H9 (cell line): ENCODE measurements at regions not wholly inside any gene's neighbourhood (a gene's known extent, or its start where the extent isn't known, plus 50 kb on each side); places are given as distances from the start of the nearest gene placed in this dataset.

Experiments used
- DNase-seq: peaks from one replicate; pipeline ENCODE4 v3.0.0-alpha.2; 2017
- H2AFZ ChIP-seq: one replicate; pipeline ENCODE4 v1.6.1; 2013; ENCODE audit warnings: mild to moderate bottlenecking, low read length, control low read depth, moderate library complexity
- H2AK5ac ChIP-seq: 2 replicates; pipeline ENCODE4 v1.6.1; 2013; ENCODE audit warnings: low read length, control low read depth, mixed read lengths; ENCODE audit not compliant: insufficient read length
- H2BK120ac ChIP-seq: one replicate; pipeline ENCODE4 v1.6.1; 2013; ENCODE audit warnings: low read depth, mild to moderate bottlenecking, low read length, control low read depth, inconsistent platforms; ENCODE audit not compliant: poor library complexity, severe bottlenecking
- H2BK12ac ChIP-seq: 2 replicates; pipeline ENCODE4 v1.6.1; 2013; ENCODE audit warnings: low read length, control low read depth, mixed read lengths, low read depth; ENCODE audit not compliant: insufficient read length
- H2BK15ac ChIP-seq: 2 replicates; pipeline ENCODE4 v1.6.1; 2013; ENCODE audit warnings: low read depth, low read length, control low read depth
- H2BK20ac ChIP-seq: one replicate; pipeline ENCODE4 v1.6.1; 2013; ENCODE audit warnings: low read depth, mild to moderate bottlenecking, low read length, control low read depth, inconsistent platforms; ENCODE audit not compliant: poor library complexity, severe bottlenecking
- H2BK5ac ChIP-seq: 2 replicates; pipeline ENCODE4 v1.6.1; 2013; ENCODE audit warnings: low read length, control low read depth, mixed read lengths; ENCODE audit not compliant: insufficient read length
- H3K14ac ChIP-seq: 2 replicates; pipeline ENCODE4 v1.6.1; 2013; ENCODE audit warnings: low read length, control low read depth; ENCODE audit not compliant: insufficient read depth
- H3K18ac ChIP-seq: 2 replicates; pipeline ENCODE4 v1.6.1; 2013; ENCODE audit warnings: low read depth, mild to moderate bottlenecking, mixed read lengths, low read length, control low read depth; ENCODE audit not compliant: insufficient read length
- H3K23ac ChIP-seq: 2 replicates; pipeline ENCODE4 v1.6.1; 2013; ENCODE audit warnings: low read length, control low read depth, mixed read lengths, low read depth; ENCODE audit not compliant: insufficient read length
- H3K23me2 ChIP-seq: 2 replicates; pipeline ENCODE4 v1.6.1; 2013; ENCODE audit warnings: low read depth, mild to moderate bottlenecking, mixed read lengths, low read length, control low read depth; ENCODE audit not compliant: insufficient read length, poor library complexity, severe bottlenecking
- H3K27ac ChIP-seq: 2 replicates; pipeline ENCODE4 v1.5.1; 2013; ENCODE audit warnings: low read length, control low read depth, mixed read lengths, low read depth; ENCODE audit not compliant: insufficient read length
- H3K27me3 ChIP-seq: 2 replicates; pipeline ENCODE4 v1.6.1; 2013; ENCODE audit warnings: low read length, control low read depth, inconsistent platforms; ENCODE audit not compliant: insufficient read depth
- H3K4ac ChIP-seq: 2 replicates; pipeline ENCODE4 v1.6.1; 2013; ENCODE audit warnings: low read depth, mild to moderate bottlenecking, control low read depth, inconsistent platforms, low read length, moderate library complexity
- H3K4me1 ChIP-seq: 2 replicates; pipeline ENCODE4 v1.6.1; 2013; ENCODE audit warnings: low read length, control low read depth, inconsistent platforms; ENCODE audit not compliant: insufficient read depth
- H3K4me2 ChIP-seq: 2 replicates; pipeline ENCODE4 v1.6.1; 2013; ENCODE audit warnings: low read length, control low read depth, mixed read lengths; ENCODE audit not compliant: insufficient read length, insufficient read depth
- H3K56ac ChIP-seq: 2 replicates; pipeline ENCODE4 v1.6.1; 2013; ENCODE audit warnings: low read depth, mild to moderate bottlenecking, mixed read lengths, low read length, control low read depth; ENCODE audit not compliant: insufficient read length
- H3K79me1 ChIP-seq: 2 replicates; pipeline ENCODE4 v1.6.1; 2013; ENCODE audit warnings: low read depth, mild to moderate bottlenecking, moderate library complexity, low read length, control low read depth, inconsistent platforms; ENCODE audit not compliant: insufficient read depth, poor library complexity, severe bottlenecking
- H3K79me2 ChIP-seq: 2 replicates; pipeline ENCODE4 v1.6.1; 2013; ENCODE audit warnings: low read length, control low read depth, inconsistent platforms; ENCODE audit not compliant: insufficient read depth
- H3K9ac ChIP-seq: 2 replicates; pipeline ENCODE4 v1.6.1; 2013; ENCODE audit warnings: low read length, control low read depth, mixed read lengths; ENCODE audit not compliant: insufficient read length; ENCODE audit errors: extremely low read depth
- H3K9me3 ChIP-seq: one replicate; pipeline ENCODE4 v1.6.1; 2013; ENCODE audit warnings: low read depth, low read length, inconsistent platforms; ENCODE audit not compliant: control insufficient read depth
- H3T11ph ChIP-seq: one replicate; pipeline ENCODE4 v1.6.1; 2013; ENCODE audit warnings: mild to moderate bottlenecking, low read length, control low read depth, inconsistent platforms
- H4K20me1 ChIP-seq: one replicate; pipeline ENCODE4 v1.6.1; 2013; ENCODE audit not compliant: control insufficient read depth, insufficient read length, insufficient read depth
- H4K5ac ChIP-seq: 2 replicates; pipeline ENCODE4 v1.6.1; 2013; ENCODE audit warnings: low read depth, mild to moderate bottlenecking, mixed read lengths, low read length, control low read depth; ENCODE audit not compliant: insufficient read length
- H4K8ac ChIP-seq: replicated peaks from 2 replicates; pipeline ENCODE4 v1.6.1; 2013; ENCODE audit warnings: low read length, control low read depth, mixed read lengths, low read depth; ENCODE audit not compliant: insufficient read length
- H4K91ac ChIP-seq: 2 replicates; pipeline ENCODE4 v1.6.1; 2013; ENCODE audit warnings: low read depth, mild to moderate bottlenecking, moderate library complexity, mixed read lengths, low read length, control low read depth; ENCODE audit not compliant: insufficient read length
- H3K27ac Mint-ChIP-seq, 3 experiments: 2 replicates in 2 of 3; 3 replicates in 1 of 3; pipeline ENCODE4 v1.8.0; 2020 to 2021; ENCODE audit warnings: mixed read lengths in 3 of 3, mild to moderate bottlenecking in 1 of 3, moderate library complexity in 1 of 3
- H3K27me3 Mint-ChIP-seq: 2 replicates; pipeline ENCODE4 v1.8.0; 2021; ENCODE audit warnings: low read depth, mild to moderate bottlenecking, moderate library complexity, mixed read lengths
- H3K36me3 Mint-ChIP-seq, 3 experiments: 2 replicates in 2 of 3; 3 replicates in 1 of 3; pipeline ENCODE4 v1.8.0; 2020 to 2021; ENCODE audit warnings: low read depth in 3 of 3, mixed read lengths in 3 of 3; ENCODE audit not compliant: insufficient read depth in 1 of 3
- H3K4me1 Mint-ChIP-seq, 2 experiments: 2 replicates each; pipeline ENCODE4 v1.8.0; 2020; ENCODE audit warnings: mixed read lengths in 2 of 2
- H3K4me3 Mint-ChIP-seq, 2 experiments: 2 replicates in 1 of 2; 3 replicates in 1 of 2; pipeline ENCODE4 v1.8.0; 2020 to 2021; ENCODE audit warnings: mild to moderate bottlenecking in 2 of 2, mixed read lengths in 2 of 2, moderate library complexity in 1 of 2
- H3K9me3 Mint-ChIP-seq, 2 experiments: 2 replicates in 1 of 2; 3 replicates in 1 of 2; pipeline ENCODE4 v1.8.0; 2020; ENCODE audit warnings: mild to moderate bottlenecking in 2 of 2, mixed read lengths in 2 of 2, moderate library complexity in 1 of 2
- CTCF ChIP-seq: fragments of 200-600 bp; sonication (generic); conservative IDR thresholded peaks from 3 replicates; pipeline ENCODE4 v1.8.0; 2021; ENCODE audit warnings: antibody characterized with exemption, mild to moderate bottlenecking
- WGBS: extraction: QIAGEN DNeasy Blood & Tissue Kit; methylation state at CpG from one replicate; pipeline ENCODE4 v1.1.7; 2013; ENCODE audit warnings: missing lambda C conversion rate, low lambda C conversion rate, mixed read lengths; ENCODE audit not compliant: insufficient read length; ENCODE audit errors: extremely low coverage; 5-methylcytosine and 5-hydroxymethylcytosine counted together

- Histone ChIP-seq H4K91ac (no peak overlapping the region), H3K23me2 (no peaks in the 10 kb centered on the region), H3K79me1 (no peaks in the 10 kb centered on the region), H2AK5ac (no peak overlapping the region), H2BK20ac (no peak overlapping the region), H3K4ac (no peak overlapping the region), H3K79me2 (no peaks in the 10 kb centered on the region), H2BK12ac (no peak overlapping the region), H2BK5ac (no peak overlapping the region), H3K14ac (no peak overlapping the region), H3K4me2 (no peak overlapping the region), H4K5ac (no peak overlapping the region), H3K56ac (no peak overlapping the region), H3K27ac (no peak overlapping the region), H2BK15ac (no peak overlapping the region), H4K8ac (no peak overlapping the region), H2AFZ (no peak overlapping the region), H3K9ac (no peak overlapping the region), H3K23ac (no peak overlapping the region), H4K20me1 (no peaks in the 10 kb centered on the region), H3T11ph (no peak overlapping the region), H3K18ac (no peak overlapping the region), H3K9me3 (no peaks in the 10 kb centered on the region), H3K4me1 (no peaks in the 10 kb centered on the region), H2BK120ac (no peak overlapping the region), H3K27me3 (no peaks in the 10 kb centered on the region)
- Mint-ChIP-seq H3K27ac (no peak overlapping the region), H3K27me3 (no peaks in the 10 kb centered on the region; the same call in none of the 2 replicates), H3K4me1 (no peaks in the 10 kb centered on the region), H3K4me3 (no peak overlapping the region; a peak in 1 of 5 replicates), H3K9me3 (no peaks in the 10 kb centered on the region), H3K36me3 (no peaks in the 10 kb centered on the region; a peak in 1 of 7 replicates)
- no CpG with 5 or more reads among the region's 8 CpGs for WGBS
- no peak for DNase-seq
- TF ChIP-seq CTCF, result no peak
These were observed 105.4 kb upstream of the KIF5B start for GRCh38 chr10:32161586-32161985.
